NT2/D1 (cell line): ENCODE measurements at regions not wholly inside any gene's neighbourhood (a gene's known extent, or its start where the extent isn't known, plus 50 kb on each side); places are given as distances from the start of the nearest gene placed in this dataset.

Experiments
- SUZ12 ChIP-seq: IDR thresholded peaks from 2 replicates; pipeline ENCODE4 v1.6.1; 2011; ENCODE audit not compliant: insufficient read length, insufficient read depth; ENCODE audit errors: extremely low read depth
- YY1 ChIP-seq: IDR thresholded peaks from 2 replicates; pipeline ENCODE4 v1.6.1; 2011; ENCODE audit not compliant: insufficient read length, insufficient read depth
- ZNF274 ChIP-seq: IDR thresholded peaks from 2 replicates; pipeline ENCODE4 v1.6.1; 2011; ENCODE audit warnings: mild to moderate bottlenecking, low read depth, low read length

GRCh38 chr2:217096474-217097225 is 236.8 kb upstream of the TNP1 start:
- TF ChIP-seq ZNF274 (no peak), YY1 (no peak), SUZ12 (no peak)
